ENCODE measurements at regions not wholly inside any gene's neighbourhood (a gene's known extent, or its start where the extent isn't known, plus 50 kb on each side); places are given as distances from the start of the nearest gene placed in this dataset.

GRCh38 chr15:61623746-61624145 is 394.6 kb upstream of the RORA start:
- no peak for TF ChIP-seq CTCF (IDR thresholded peaks at IDR 0.05; ENCODE audit: insufficient read depth, missing control alignments)
- FAIRE-seq, result no peak
- DNase-seq (ENCODE audit: insufficient read length, low spot score), result no peak

GRCh38 chr15:61621865-61622264 is 392.8 kb upstream of the RORA start:
- DNase-seq (ENCODE audit: insufficient read length, low spot score) (no peak), FAIRE-seq (no peak)
- TF ChIP-seq CTCF (IDR thresholded peaks at IDR 0.05; ENCODE audit: insufficient read depth, missing control alignments), result no peak

GRCh38 chr15:61621146-61621545 is 392.0 kb upstream of the RORA start:
- TF ChIP-seq CTCF (IDR thresholded peaks at IDR 0.05; ENCODE audit: insufficient read depth, missing control alignments), result peak; percentile 73
- FAIRE-seq (no peak), DNase-seq (ENCODE audit: insufficient read length, low spot score) (no peak)

- no peak for TF ChIP-seq CTCF (IDR thresholded peaks at IDR 0.05; ENCODE audit: insufficient read depth, missing control alignments)
- FAIRE-seq (no peak), DNase-seq (ENCODE audit: insufficient read length, low spot score) (no peak)
Observed at GRCh38 chr15:61620151-61620550, 391.0 kb upstream of the RORA start.

GRCh38 chr15:61613729-61614128 is 384.6 kb upstream of the RORA start:
- FAIRE-seq (no peak), DNase-seq (ENCODE audit: insufficient read length, low spot score) (no peak)
- TF ChIP-seq CTCF (IDR thresholded peaks at IDR 0.05; ENCODE audit: insufficient read depth, missing control alignments), result no peak

- TF ChIP-seq CTCF (IDR thresholded peaks at IDR 0.05; ENCODE audit: insufficient read depth, missing control alignments), result no peak
- DNase-seq (ENCODE audit: insufficient read length, low spot score), result no peak
- FAIRE-seq, result no peak
Observed at GRCh38 chr15:61613138-61613537, 384.0 kb upstream of the RORA start.

GRCh38 chr15:61612111-61612510 is 383.0 kb upstream of the RORA start:
- no peak for TF ChIP-seq CTCF (IDR thresholded peaks at IDR 0.05; ENCODE audit: insufficient read depth, missing control alignments)
- DNase-seq (ENCODE audit: insufficient read length, low spot score), result no peak
- no peak for FAIRE-seq
